ENCODE measurements at regions not wholly inside any gene's neighbourhood (a gene's known extent, or its start where the extent isn't known, plus 50 kb on each side); places are given as distances from the start of the nearest gene placed in this dataset.

DNA sequence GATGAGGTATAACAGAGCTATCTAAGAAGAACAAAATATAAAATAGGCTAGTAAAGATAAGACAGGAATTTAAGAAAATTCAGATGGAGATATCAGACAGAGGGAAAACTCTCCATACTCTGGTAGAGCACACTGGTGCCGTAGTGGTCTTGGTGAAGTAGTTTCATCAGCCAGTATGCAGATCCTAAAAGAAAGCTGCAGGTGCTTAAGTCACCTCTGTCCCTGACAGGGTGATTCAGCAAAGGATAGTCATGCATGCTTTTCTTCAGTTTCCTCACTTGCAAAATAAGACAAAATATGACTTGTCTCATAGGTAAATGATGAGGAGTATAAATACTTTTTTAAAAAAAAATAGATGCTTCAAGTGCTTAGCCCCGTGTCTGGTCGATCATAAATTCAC is 794.9 kb downstream of the TNS3 start (continued):
- TF ChIP-seq NR2F2 (IDR thresholded peaks at IDR 0.05) (no peak), SP1 (IDR thresholded peaks at IDR 0.05) (no peak), FOXA1 (IDR thresholded peaks at IDR 0.05) (no peak), FOXA2 (IDR thresholded peaks at IDR 0.05) (no peak), TAF1 (conservative IDR thresholded peaks at IDR 0.05) (no peak)
- TF ChIP-seq, protein P1, sequence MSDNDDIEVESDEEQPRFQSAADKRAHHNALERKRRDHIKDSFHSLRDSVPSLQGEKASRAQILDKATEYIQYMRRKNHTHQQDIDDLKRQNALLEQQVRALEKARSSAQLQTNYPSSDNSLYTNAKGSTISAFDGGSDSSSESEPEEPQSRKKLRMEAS (IDR thresholded peaks at IDR 0.05) = no peak
- TF ChIP-seq, protein P2, sequence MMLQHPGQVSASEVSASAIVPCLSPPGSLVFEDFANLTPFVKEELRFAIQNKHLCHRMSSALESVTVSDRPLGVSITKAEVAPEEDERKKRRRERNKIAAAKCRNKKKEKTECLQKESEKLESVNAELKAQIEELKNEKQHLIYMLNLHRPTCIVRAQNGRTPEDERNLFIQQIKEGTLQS (IDR thresholded peaks at IDR 0.05) = no peak

DNA sequence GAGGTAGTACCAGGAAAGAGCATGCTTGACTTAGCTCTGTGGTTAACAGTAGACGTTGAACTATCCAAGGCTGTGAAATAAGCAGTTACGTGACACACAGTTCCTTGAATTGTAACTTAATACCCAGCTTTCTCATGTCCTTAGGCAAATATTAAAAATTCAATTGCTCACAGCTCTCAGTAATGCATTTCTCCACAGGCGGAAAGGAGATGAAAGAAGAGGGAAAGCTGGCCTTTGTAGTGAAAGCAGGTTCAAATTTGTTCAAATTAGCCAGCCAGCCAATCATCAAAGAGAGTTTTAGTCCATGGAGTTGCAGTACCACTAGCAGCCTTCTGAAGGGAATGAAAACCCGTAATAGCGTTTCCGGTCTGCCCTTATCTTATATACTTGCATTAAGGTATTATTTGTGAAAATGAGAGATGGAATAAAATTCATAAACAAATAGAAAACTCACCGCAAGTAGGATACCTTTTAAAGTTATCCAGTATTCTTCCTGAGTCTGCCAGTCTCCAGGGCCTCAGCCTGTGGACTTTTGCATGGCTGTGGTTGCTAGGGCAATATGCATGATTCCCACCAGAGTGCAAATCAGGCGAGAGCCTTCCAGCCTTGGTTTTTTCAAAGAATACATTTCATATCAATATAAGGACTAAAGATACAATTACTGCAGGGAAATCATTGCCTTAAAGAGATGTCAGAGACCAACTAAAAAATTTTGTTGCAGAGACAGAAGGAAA is 795.5 kb downstream of the TNS3 start:
- no peaks in the 10 kb centered on the region for H3K36me3 ChIP-seq (ENCODE audit: control insufficient read depth in 4 of 4, insufficient read depth in 3 of 4, low read depth in 1 of 4, low read length in 3 of 4)
- no peak for DNase-seq (ENCODE audit: low spot score)
- no peaks in the 10 kb centered on the region for H3K4me1 ChIP-seq (ENCODE audit: control insufficient read depth in 4 of 4, insufficient read depth in 4 of 4, low read length in 3 of 4)
- no peak overlapping the region for H3K9ac ChIP-seq (ENCODE audit: low read depth in 1 of 2, low read length in 2 of 2)
- no peaks in the 10 kb centered on the region for H3K9me3 ChIP-seq (ENCODE audit: control insufficient read depth in 4 of 4, low read length in 3 of 4)
- no peak overlapping the region for H3K27ac ChIP-seq (ENCODE audit: low read depth in 1 of 2, low read length in 2 of 2)
- no peaks in the 10 kb centered on the region for H3K27me3 ChIP-seq (ENCODE audit: control insufficient read depth in 4 of 4, insufficient read depth in 4 of 4, low read length in 3 of 4)
- H3K4me3 ChIP-seq (ENCODE audit: low read depth in 1 of 3, low read length in 3 of 3) = no peak overlapping the region
- TF ChIP-seq, protein P2 (IDR thresholded peaks at IDR 0.05) = no peak
- TF ChIP-seq FOXA1 (IDR thresholded peaks at IDR 0.05) (no peak), SP1 (IDR thresholded peaks at IDR 0.05) (no peak), GABPA (IDR thresholded peaks at IDR 0.05 in 1 of 2, conservative IDR thresholded peaks at IDR 0.05 in 1 of 2) (no peak), RXRA (IDR thresholded peaks at IDR 0.05) (no peak), FOXA2 (IDR thresholded peaks at IDR 0.05) (no peak)
- 89% methylated on average over 8 of the region's 8 CpGs for WGBS

DNA sequence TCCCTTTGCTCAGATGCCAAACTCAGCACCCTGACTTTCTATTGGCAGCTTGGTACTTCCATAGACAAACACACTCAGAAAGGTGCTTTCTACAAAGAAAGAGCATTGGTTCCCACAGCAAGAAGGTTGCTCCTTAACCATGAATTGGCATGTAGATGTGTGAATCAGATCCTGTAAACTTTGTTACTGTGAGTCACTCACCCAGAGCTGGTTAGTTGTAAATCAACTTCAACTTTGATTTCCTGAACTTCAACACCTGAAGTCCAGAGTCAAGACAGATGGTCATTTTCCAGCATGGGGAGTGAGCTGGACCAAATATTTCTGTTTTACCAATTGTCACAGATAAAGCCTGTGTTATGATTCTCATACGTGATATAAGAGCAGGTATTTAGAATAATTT is 797.2 kb downstream of the TNS3 start:
- Histone ChIP-seq H3K27ac (ENCODE audit: low read depth in 1 of 2, low read length in 2 of 2) (no peak overlapping the region), H3K9ac (ENCODE audit: low read depth in 1 of 2, low read length in 2 of 2) (no peak overlapping the region), H3K4me3 (ENCODE audit: low read depth in 1 of 3, low read length in 3 of 3) (no peak overlapping the region), H3K4me1 (ENCODE audit: control insufficient read depth in 4 of 4, insufficient read depth in 4 of 4, low read length in 3 of 4) (no peaks in the 10 kb centered on the region), H3K36me3 (ENCODE audit: control insufficient read depth in 4 of 4, insufficient read depth in 3 of 4, low read depth in 1 of 4, low read length in 3 of 4) (no peaks in the 10 kb centered on the region), H3K27me3 (ENCODE audit: control insufficient read depth in 4 of 4, insufficient read depth in 4 of 4, low read length in 3 of 4) (no peaks in the 10 kb centered on the region), H3K9me3 (ENCODE audit: control insufficient read depth in 4 of 4, low read length in 3 of 4) (no peaks in the 10 kb centered on the region)
- no peak for DNase-seq (ENCODE audit: low spot score)
- 94% methylated on average over 1 of the region's 1 CpG for WGBS
- TF ChIP-seq HNF4A (conservative IDR thresholded peaks at IDR 0.05) (no peak), TAF1 (conservative IDR thresholded peaks at IDR 0.05) (no peak), SP1 (IDR thresholded peaks at IDR 0.05) (no peak), FOXA1 (IDR thresholded peaks at IDR 0.05) (no peak), FOXA2 (IDR thresholded peaks at IDR 0.05) (no peak), YY1 (IDR thresholded peaks at IDR 0.05) (no peak), RAD21 (IDR thresholded peaks at IDR 0.05) (no peak), RXRA (IDR thresholded peaks at IDR 0.05) (no peak), EGR1 (IDR thresholded peaks at IDR 0.05; ENCODE audit: low read depth in 2 of 2) (no peak), NR2F2 (IDR thresholded peaks at IDR 0.05) (no peak), GABPA (IDR thresholded peaks at IDR 0.05 in 1 of 2, conservative IDR thresholded peaks at IDR 0.05 in 1 of 2) (no peak), HNF4G (IDR thresholded peaks at IDR 0.05) (no peak)
- TF ChIP-seq, protein P3, sequence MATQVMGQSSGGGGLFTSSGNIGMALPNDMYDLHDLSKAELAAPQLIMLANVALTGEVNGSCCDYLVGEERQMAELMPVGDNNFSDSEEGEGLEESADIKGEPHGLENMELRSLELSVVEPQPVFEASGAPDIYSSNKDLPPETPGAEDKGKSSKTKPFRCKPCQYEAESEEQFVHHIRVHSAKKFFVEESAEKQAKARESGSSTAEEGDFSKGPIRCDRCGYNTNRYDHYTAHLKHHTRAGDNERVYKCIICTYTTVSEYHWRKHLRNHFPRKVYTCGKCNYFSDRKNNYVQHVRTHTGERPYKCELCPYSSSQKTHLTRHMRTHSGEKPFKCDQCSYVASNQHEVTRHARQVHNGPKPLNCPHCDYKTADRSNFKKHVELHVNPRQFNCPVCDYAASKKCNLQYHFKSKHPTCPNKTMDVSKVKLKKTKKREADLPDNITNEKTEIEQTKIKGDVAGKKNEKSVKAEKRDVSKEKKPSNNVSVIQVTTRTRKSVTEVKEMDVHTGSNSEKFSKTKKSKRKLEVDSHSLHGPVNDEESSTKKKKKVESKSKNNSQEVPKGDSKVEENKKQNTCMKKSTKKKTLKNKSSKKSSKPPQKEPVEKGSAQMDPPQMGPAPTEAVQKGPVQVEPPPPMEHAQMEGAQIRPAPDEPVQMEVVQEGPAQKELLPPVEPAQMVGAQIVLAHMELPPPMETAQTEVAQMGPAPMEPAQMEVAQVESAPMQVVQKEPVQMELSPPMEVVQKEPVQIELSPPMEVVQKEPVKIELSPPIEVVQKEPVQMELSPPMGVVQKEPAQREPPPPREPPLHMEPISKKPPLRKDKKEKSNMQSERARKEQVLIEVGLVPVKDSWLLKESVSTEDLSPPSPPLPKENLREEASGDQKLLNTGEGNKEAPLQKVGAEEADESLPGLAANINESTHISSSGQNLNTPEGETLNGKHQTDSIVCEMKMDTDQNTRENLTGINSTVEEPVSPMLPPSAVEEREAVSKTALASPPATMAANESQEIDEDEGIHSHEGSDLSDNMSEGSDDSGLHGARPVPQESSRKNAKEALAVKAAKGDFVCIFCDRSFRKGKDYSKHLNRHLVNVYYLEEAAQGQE (IDR thresholded peaks at IDR 0.05) = no peak
- TF ChIP-seq, protein P2 (IDR thresholded peaks at IDR 0.05) = no peak
- TF ChIP-seq, protein P4, sequence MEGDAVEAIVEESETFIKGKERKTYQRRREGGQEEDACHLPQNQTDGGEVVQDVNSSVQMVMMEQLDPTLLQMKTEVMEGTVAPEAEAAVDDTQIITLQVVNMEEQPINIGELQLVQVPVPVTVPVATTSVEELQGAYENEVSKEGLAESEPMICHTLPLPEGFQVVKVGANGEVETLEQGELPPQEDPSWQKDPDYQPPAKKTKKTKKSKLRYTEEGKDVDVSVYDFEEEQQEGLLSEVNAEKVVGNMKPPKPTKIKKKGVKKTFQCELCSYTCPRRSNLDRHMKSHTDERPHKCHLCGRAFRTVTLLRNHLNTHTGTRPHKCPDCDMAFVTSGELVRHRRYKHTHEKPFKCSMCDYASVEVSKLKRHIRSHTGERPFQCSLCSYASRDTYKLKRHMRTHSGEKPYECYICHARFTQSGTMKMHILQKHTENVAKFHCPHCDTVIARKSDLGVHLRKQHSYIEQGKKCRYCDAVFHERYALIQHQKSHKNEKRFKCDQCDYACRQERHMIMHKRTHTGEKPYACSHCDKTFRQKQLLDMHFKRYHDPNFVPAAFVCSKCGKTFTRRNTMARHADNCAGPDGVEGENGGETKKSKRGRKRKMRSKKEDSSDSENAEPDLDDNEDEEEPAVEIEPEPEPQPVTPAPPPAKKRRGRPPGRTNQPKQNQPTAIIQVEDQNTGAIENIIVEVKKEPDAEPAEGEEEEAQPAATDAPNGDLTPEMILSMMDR (IDR thresholded peaks at IDR 0.05; ENCODE audit: low read depth, low read length, missing input control) = no peak
- TF ChIP-seq, protein P1 (IDR thresholded peaks at IDR 0.05) = no peak
- TF ChIP-seq, protein P5, sequence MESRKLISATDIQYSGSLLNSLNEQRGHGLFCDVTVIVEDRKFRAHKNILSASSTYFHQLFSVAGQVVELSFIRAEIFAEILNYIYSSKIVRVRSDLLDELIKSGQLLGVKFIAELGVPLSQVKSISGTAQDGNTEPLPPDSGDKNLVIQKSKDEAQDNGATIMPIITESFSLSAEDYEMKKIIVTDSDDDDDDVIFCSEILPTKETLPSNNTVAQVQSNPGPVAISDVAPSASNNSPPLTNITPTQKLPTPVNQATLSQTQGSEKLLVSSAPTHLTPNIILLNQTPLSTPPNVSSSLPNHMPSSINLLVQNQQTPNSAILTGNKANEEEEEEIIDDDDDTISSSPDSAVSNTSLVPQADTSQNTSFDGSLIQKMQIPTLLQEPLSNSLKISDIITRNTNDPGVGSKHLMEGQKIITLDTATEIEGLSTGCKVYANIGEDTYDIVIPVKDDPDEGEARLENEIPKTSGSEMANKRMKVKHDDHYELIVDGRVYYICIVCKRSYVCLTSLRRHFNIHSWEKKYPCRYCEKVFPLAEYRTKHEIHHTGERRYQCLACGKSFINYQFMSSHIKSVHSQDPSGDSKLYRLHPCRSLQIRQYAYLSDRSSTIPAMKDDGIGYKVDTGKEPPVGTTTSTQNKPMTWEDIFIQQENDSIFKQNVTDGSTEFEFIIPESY (IDR thresholded peaks at IDR 0.05) = no peak

All from liver (tissue), 8 donors.